Endothelial cell of umbilical vein (primary cell): ENCODE measurements at regions not wholly inside any gene's neighbourhood (a gene's known extent, or its start where the extent isn't known, plus 50 kb on each side); places are given as distances from the start of the nearest gene placed in this dataset.

Experiments used
- BruUV-seq: library from RNA; stranded (reverse); fragments of 400-500 nt; replicated peaks from 2 replicates; lab custom pipeline; 2021; lab: Mats Ljungman, UMichigan
- CTCF ChIA-PET: fragments of 300-600, 350-600 bp; sonication (Branson Sonifier 250); formaldehyde crosslinking; loops from one replicate; lab custom pipeline; 2021; ENCODE audit warnings: antibody characterized with exemption, inconsistent platforms; lab: Charles Lee
- POLR2A ChIA-PET: fragments of 300-600, 350-600 bp; sonication (Branson Sonifier 250); formaldehyde crosslinking; loops from one replicate; lab custom pipeline; 2021; ENCODE audit warnings: antibody characterized with exemption, inconsistent platforms; lab: Charles Lee
- DNase-seq: peaks from one replicate; pipeline ENCODE4 v3.0.0-alpha.2; 2011; ENCODE audit warnings: low read depth, low spot score
- FAIRE-seq: peaks from 2 replicates; lab custom pipeline; 2011; peaks lifted over from hg19 to GRCh38; lab: Jason Lieb, UNC
- H2AFZ ChIP-seq: 2 replicates; pipeline ENCODE4 v1.6.0; 2012; ENCODE audit warnings: low read depth, low read length, control low read depth, inconsistent platforms
- H3K27ac ChIP-seq: 2 replicates; pipeline ENCODE4 v1.5.1; 2011; ENCODE audit warnings: low read depth, mild to moderate bottlenecking, control low read depth, low read length, moderate library complexity; ENCODE audit not compliant: insufficient read depth
- H3K27me3 ChIP-seq, 2 experiments: 2 replicates each; pipeline versions ENCODE4 v1.6.0 to v1.6.1; 2011; ENCODE audit warnings: low read length in 2 of 2, mixed read lengths in 1 of 2; ENCODE audit not compliant: control insufficient read depth in 2 of 2, insufficient read depth in 2 of 2
- H3K36me3 ChIP-seq, 2 experiments: 2 replicates in 1 of 2; 3 replicates in 1 of 2; pipeline ENCODE4 v1.5.1; 2011; ENCODE audit warnings: low read length in 2 of 2, mild to moderate bottlenecking in 1 of 2, moderate library complexity in 1 of 2; ENCODE audit not compliant: control insufficient read depth in 2 of 2, insufficient read depth in 2 of 2; ENCODE audit errors: extremely low read depth in 1 of 2
- H3K4me1 ChIP-seq: 3 replicates; pipeline ENCODE4 v1.5.1; 2011; ENCODE audit warnings: mild to moderate bottlenecking, low read length; ENCODE audit not compliant: control insufficient read depth, insufficient read depth; ENCODE audit errors: extremely low read depth
- H3K4me2 ChIP-seq: 2 replicates; pipeline ENCODE4 v1.6.1; 2011; ENCODE audit warnings: low read length, control low read depth, mixed read lengths; ENCODE audit not compliant: insufficient read depth
- H3K4me3 ChIP-seq, 3 experiments: fragments of 200-600 bp in 1 of 3; sonication (generic), shearing (Covaris generic) in 1 of 3; replicated peaks in 1 of 3; 2 replicates each; pipeline ENCODE4 v1.5.1; 2011 to 2016; ENCODE audit warnings: control low read depth in 3 of 3, low read length in 3 of 3, mild to moderate bottlenecking in 2 of 3, inconsistent platforms in 1 of 3, low read depth in 1 of 3, moderate library complexity in 1 of 3; ENCODE audit not compliant: insufficient read depth in 1 of 3
- H3K79me2 ChIP-seq: 2 replicates; pipeline ENCODE4 v1.6.0; 2012; ENCODE audit warnings: low read length, inconsistent platforms; ENCODE audit not compliant: control insufficient read depth, insufficient read depth
- H3K9ac ChIP-seq: replicated peaks from 2 replicates; pipeline ENCODE3; 2011; ENCODE audit warnings: low read length, control low read depth; ENCODE audit not compliant: insufficient read depth; ENCODE audit errors: extremely low read depth
- H3K9me1 ChIP-seq: replicated peaks from 3 replicates; pipeline ENCODE4 v1.6.0; 2011; ENCODE audit warnings: mild to moderate bottlenecking, low read length; ENCODE audit not compliant: control insufficient read depth, insufficient read depth; ENCODE audit errors: extremely low read depth
- H3K9me3 ChIP-seq: replicated peaks from 2 replicates; pipeline ENCODE4 v1.5.1; 2012; ENCODE audit warnings: low read length, inconsistent platforms; ENCODE audit not compliant: control insufficient read depth, insufficient read depth
- H4K20me1 ChIP-seq: replicated peaks from 2 replicates; pipeline ENCODE3; 2011; ENCODE audit warnings: mild to moderate bottlenecking, low read length; ENCODE audit not compliant: control insufficient read depth, insufficient read depth; ENCODE audit errors: extremely low read depth
- EZH2 ChIP-seq: IDR thresholded peaks from 2 replicates; pipeline ENCODE4 v1.6.1; 2012; ENCODE audit warnings: borderline replicate concordance, low read depth, mild to moderate bottlenecking, moderate library complexity, low read length, inconsistent platforms; ENCODE audit not compliant: severe bottlenecking
- FOS ChIP-seq: IDR thresholded peaks from 2 replicates; pipeline ENCODE4 v1.6.1; 2011; ENCODE audit warnings: mild to moderate bottlenecking, low read length, moderate library complexity, borderline replicate concordance; ENCODE audit not compliant: insufficient read depth
- GATA2 ChIP-seq: IDR thresholded peaks from 2 replicates; pipeline ENCODE4 v1.7.0; 2011; ENCODE audit warnings: low read depth, mild to moderate bottlenecking, moderate library complexity, mixed read lengths, low read length; ENCODE audit not compliant: insufficient read length, insufficient read depth
- JUN ChIP-seq: IDR thresholded peaks from 2 replicates; pipeline ENCODE4 v1.6.1; 2011; ENCODE audit warnings: borderline replicate concordance, low read depth; ENCODE audit not compliant: insufficient read length, insufficient read depth
- MYC ChIP-seq: IDR thresholded peaks from one replicate; pipeline ENCODE4 v1.6.1; 2011; ENCODE audit warnings: mild to moderate bottlenecking, low read depth, low read length
- POLR2A ChIP-seq: IDR thresholded peaks from 2 replicates; pipeline ENCODE4 v1.6.1; 2012; ENCODE audit warnings: low read depth, mild to moderate bottlenecking, control low read depth, low read length
- POLR2AphosphoS5 ChIP-seq: IDR thresholded peaks from 2 replicates; pipeline ENCODE4 v1.6.1; 2012; ENCODE audit warnings: low read depth, mild to moderate bottlenecking, control low read depth, low read length, moderate library complexity; ENCODE audit not compliant: insufficient read depth
- dilution Hi-C: fragments of 300-500 bp; cut with MboI; formaldehyde crosslinking; loops from one replicate; pipeline ENCODE4 v1.15.0; 2019; ENCODE audit warnings: low sequenced_read_pairs; ENCODE audit not compliant: extremely low pct_ligation_motif_present
- intact Hi-C: fragments of 100-400 bp; cut with micrococcal nuclease; formaldehyde crosslinking; loops from one replicate; pipeline ENCODE4 v1.10.0; 2022
- TF ChIP-seq, protein P1 (sequence below): IDR thresholded peaks from 2 replicates; pipeline ENCODE4 v1.6.1; 2011; ENCODE audit not compliant: insufficient read depth, insufficient read length
- TF ChIP-seq, protein P2 (sequence below), 2 donors: IDR thresholded peaks; 1 replicate in 1 of 2; 2 replicates in 1 of 2; pipeline ENCODE4 v1.5.1; 2011; ENCODE audit warnings: low read length in 2 of 2, mild to moderate bottlenecking in 2 of 2, moderate library complexity in 2 of 2, control low read depth in 1 of 2, inconsistent platforms in 1 of 2, low read depth in 1 of 2; ENCODE audit not compliant: insufficient read depth in 1 of 2; ENCODE audit errors: extremely low read depth in 1 of 2

DNA sequence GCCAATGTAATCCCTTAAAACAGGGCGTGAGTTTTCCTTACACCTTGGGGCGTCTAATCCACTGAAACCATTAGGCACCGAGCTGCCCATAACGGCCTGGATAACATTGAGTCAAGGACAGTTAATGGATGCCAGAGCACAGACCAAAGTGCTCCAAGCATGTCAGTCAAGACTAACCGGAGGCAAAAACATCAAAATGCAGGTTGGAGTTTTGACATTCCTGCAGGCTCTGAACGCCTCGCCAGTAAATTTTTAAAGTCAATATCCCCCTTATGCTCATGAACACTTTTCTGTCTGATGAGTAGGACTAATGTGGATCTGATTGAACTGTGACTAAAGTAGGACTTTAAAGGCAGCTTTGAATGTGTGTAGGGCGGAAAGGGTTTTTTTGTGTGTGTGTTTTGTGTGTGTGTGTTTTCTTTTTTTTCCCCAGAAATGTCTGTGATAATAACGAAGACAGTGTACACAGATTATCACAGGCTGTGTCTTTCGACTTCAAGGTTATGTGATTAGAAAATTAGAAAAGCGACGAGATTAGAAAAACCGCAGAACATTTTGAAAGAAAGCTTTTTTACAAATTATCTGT, 194.2 kb upstream of the PROX1 start:
- no peak overlapping the region for H3K9ac ChIP-seq
- H3K9me1 ChIP-seq: no peaks in the 10 kb centered on the region
- no peaks in the 10 kb centered on the region for H3K79me2 ChIP-seq
- no peaks in the 10 kb centered on the region for H3K27me3 ChIP-seq
- BruUV-seq: no TSS peak
- H3K4me1 ChIP-seq: no peaks in the 10 kb centered on the region
- no peak overlapping the region for H3K4me2 ChIP-seq
- no peak for TF ChIP-seq GATA2
- TF ChIP-seq, protein P1, sequence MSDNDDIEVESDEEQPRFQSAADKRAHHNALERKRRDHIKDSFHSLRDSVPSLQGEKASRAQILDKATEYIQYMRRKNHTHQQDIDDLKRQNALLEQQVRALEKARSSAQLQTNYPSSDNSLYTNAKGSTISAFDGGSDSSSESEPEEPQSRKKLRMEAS: no peak
- TF ChIP-seq EZH2: no peak
- TF ChIP-seq JUN: no peak
- TF ChIP-seq, protein P2, sequence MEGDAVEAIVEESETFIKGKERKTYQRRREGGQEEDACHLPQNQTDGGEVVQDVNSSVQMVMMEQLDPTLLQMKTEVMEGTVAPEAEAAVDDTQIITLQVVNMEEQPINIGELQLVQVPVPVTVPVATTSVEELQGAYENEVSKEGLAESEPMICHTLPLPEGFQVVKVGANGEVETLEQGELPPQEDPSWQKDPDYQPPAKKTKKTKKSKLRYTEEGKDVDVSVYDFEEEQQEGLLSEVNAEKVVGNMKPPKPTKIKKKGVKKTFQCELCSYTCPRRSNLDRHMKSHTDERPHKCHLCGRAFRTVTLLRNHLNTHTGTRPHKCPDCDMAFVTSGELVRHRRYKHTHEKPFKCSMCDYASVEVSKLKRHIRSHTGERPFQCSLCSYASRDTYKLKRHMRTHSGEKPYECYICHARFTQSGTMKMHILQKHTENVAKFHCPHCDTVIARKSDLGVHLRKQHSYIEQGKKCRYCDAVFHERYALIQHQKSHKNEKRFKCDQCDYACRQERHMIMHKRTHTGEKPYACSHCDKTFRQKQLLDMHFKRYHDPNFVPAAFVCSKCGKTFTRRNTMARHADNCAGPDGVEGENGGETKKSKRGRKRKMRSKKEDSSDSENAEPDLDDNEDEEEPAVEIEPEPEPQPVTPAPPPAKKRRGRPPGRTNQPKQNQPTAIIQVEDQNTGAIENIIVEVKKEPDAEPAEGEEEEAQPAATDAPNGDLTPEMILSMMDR (IDR thresholded peaks at IDR 0.05; ENCODE audit: extremely low read depth in 1 of 2, insufficient read depth in 1 of 2, low read depth in 1 of 2, low read length in 2 of 2): no peak
- no peak for TF ChIP-seq POLR2AphosphoS5
- TF ChIP-seq MYC: no peak
- no peak for TF ChIP-seq POLR2A
- no peak for TF ChIP-seq FOS
- no peak overlapping the region for H2AFZ ChIP-seq
- intact Hi-C loops (no loop called here), dilution Hi-C loops (no loop called here)
- no peaks in the 10 kb centered on the region for H4K20me1 ChIP-seq
- POLR2A ChIA-PET: no interaction called here
- no peaks in the 10 kb centered on the region for H3K36me3 ChIP-seq
- CTCF ChIA-PET: no interaction called here
- DNase-seq (no peak), FAIRE-seq (no peak)
- no peak overlapping the region for H3K27ac ChIP-seq
- H3K4me3 ChIP-seq: no peak overlapping the region
- no peaks in the 10 kb centered on the region for H3K9me3 ChIP-seq
